Osteocyte (in vitro differentiated cells): ENCODE measurements at regions not wholly inside any gene's neighbourhood (a gene's known extent, or its start where the extent isn't known, plus 50 kb on each side); places are given as distances from the start of the nearest gene placed in this dataset.

ENCODE experiments used
- DNase-seq: peaks from one replicate; pipeline ENCODE4 v3.0.0; 2021; ENCODE audit warnings: mixed read lengths; ENCODE audit not compliant: unreplicated experiment; ENCODE audit errors: extremely low spot score
- H3K27ac Mint-ChIP-seq: one replicate; pipeline ENCODE4 v1.8.0; 2021; ENCODE audit warnings: mild to moderate bottlenecking, mixed read lengths; ENCODE audit not compliant: unreplicated experiment
- H3K27me3 Mint-ChIP-seq: one replicate; pipeline ENCODE4 v1.8.0; 2021; ENCODE audit warnings: mixed read lengths; ENCODE audit not compliant: unreplicated experiment
- H3K36me3 Mint-ChIP-seq: one replicate; pipeline ENCODE4 v1.8.0; 2021; ENCODE audit warnings: mixed read lengths; ENCODE audit not compliant: unreplicated experiment
- H3K4me1 Mint-ChIP-seq: one replicate; pipeline ENCODE4 v1.8.0; 2021; ENCODE audit warnings: mixed read lengths; ENCODE audit not compliant: unreplicated experiment
- H3K4me3 Mint-ChIP-seq: one replicate; pipeline ENCODE4 v1.8.0; 2021; ENCODE audit warnings: mild to moderate bottlenecking, moderate library complexity, mixed read lengths; ENCODE audit not compliant: unreplicated experiment
- H3K9me3 Mint-ChIP-seq: one replicate; pipeline ENCODE4 v1.8.0; 2021; ENCODE audit warnings: mixed read lengths; ENCODE audit not compliant: unreplicated experiment
- CTCF ChIP-seq: fragments of 200-600 bp; sonication (generic); IDR thresholded peaks from 2 replicates; pipeline ENCODE4 v1.5.0; 2021; ENCODE audit warnings: antibody characterized with exemption, mild to moderate bottlenecking, moderate library complexity

- H3K27me3 Mint-ChIP-seq = no peaks in the 10 kb centered on the region
- H3K36me3 Mint-ChIP-seq = no peaks in the 10 kb centered on the region
- H3K4me3 Mint-ChIP-seq = no peak overlapping the region
- H3K4me1 Mint-ChIP-seq = peaks cover 7% of the 10 kb centered on the region
- no peak overlapping the region for H3K27ac Mint-ChIP-seq
- no peak for TF ChIP-seq CTCF
- peaks cover 12% of the 10 kb centered on the region for H3K9me3 Mint-ChIP-seq
- no peak for DNase-seq
Measured at GRCh38 chr3:101049532-101049931, 56.3 kb upstream of the ABI3BP start.

- H3K4me1 Mint-ChIP-seq = peaks cover 24% of the 10 kb centered on the region
- no peaks in the 10 kb centered on the region for H3K27me3 Mint-ChIP-seq
- H3K27ac Mint-ChIP-seq = no peak overlapping the region
- no peak overlapping the region for H3K4me3 Mint-ChIP-seq
- H3K9me3 Mint-ChIP-seq = peaks cover 5% of the 10 kb centered on the region
- H3K36me3 Mint-ChIP-seq = no peaks in the 10 kb centered on the region
- DNase-seq = no peak
- no peak for TF ChIP-seq CTCF
Measured at GRCh38 chr3:101043687-101044078, 50.5 kb upstream of the ABI3BP start.

GRCh38 chr3:101042996-101043686 lies 49.9 kb upstream of the ABI3BP start:
- Mint-ChIP-seq H3K27me3 (no peaks in the 10 kb centered on the region), H3K4me1 (peaks cover 30% of the 10 kb centered on the region), H3K9me3 (peaks cover 5% of the 10 kb centered on the region), H3K27ac (peak overlapping the region; percentile 1), H3K36me3 (peaks cover 1% of the 10 kb centered on the region), H3K4me3 (no peak overlapping the region)
- no peak for TF ChIP-seq CTCF
- DNase-seq = no peak
